HG02870 (cell line): ENCODE measurements at regions not wholly inside any gene's neighbourhood (a gene's known extent, or its start where the extent isn't known, plus 50 kb on each side); places are given as distances from the start of the nearest gene placed in this dataset.

Source experiments
- ATAC-seq: cut with Tn5 transposase; IDR thresholded peaks from one replicate; pipeline ENCODE4 v1.9.1; 2021; ENCODE audit warnings: mild to moderate bottlenecking, moderate library complexity; ENCODE audit not compliant: unreplicated experiment

- no peak for ATAC-seq
Observed at GRCh38 chr11:104538313-104538712, 359.9 kb downstream of the CASP12 start.

DNA sequence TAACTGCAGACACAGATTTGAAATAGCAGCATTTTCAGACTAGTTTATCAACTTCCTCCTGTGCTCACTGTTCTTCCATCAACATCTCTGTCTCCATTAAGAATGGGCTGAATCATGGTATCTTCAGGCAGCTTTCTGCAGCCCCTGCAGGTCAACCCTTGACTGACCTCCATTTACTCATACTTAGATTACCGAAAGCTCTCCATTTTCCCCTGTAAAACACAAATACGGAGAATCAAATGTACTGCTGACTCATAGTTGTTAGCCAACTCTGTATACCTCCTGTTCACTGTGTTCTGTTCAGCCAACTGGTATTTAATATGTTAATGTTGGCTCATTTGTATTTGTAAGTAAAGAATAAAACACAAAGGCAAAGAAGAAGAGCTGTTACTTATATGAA lies 364.0 kb downstream of the CASP12 start:
- no peak for ATAC-seq

DNA sequence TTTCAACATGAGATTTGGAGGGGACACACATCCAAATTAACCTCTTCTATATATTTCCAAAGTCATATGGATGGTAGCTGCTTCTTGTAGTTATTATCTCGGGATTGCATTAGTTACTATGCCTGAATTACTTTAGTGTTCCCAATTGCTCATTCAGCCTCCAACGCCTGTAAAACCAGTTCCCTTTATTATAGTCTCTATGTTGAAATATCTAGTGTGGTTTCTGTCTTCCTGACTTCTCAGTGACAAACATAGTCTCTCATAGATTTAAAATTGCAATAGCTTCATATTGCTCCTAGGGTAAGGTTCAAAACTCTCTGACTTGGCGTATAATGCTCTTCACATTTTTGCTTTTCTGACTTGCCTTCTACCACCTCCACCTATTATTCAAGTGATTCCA lies 366.4 kb downstream of the CASP12 start:
- no peak for ATAC-seq

GRCh38 chr11:104531075-104531474 lies 367.1 kb upstream of the PDGFD start:
- no peak for ATAC-seq

DNA sequence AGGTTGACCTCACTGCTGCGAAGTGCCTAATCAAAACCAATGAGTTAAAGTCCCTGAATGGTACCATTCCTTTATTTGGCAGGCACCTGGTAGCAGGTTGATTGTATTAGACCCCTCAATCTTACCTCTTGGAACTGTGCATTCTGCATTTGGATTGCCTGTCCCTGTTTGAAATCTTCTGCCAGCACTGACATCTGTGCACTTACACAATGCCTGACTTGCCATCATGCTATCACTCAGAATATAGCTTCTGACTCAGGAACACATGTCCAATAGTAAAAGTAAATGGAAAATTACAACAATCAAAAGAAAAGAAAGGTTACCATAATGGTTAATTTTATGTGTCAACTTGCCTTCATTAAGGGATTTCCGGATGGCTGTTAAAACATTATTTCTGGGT lies 366.0 kb upstream of the PDGFD start:
- no peak for ATAC-seq

GRCh38 chr11:104529213-104529612 lies 365.3 kb upstream of the PDGFD start:
- ATAC-seq = no peak

DNA sequence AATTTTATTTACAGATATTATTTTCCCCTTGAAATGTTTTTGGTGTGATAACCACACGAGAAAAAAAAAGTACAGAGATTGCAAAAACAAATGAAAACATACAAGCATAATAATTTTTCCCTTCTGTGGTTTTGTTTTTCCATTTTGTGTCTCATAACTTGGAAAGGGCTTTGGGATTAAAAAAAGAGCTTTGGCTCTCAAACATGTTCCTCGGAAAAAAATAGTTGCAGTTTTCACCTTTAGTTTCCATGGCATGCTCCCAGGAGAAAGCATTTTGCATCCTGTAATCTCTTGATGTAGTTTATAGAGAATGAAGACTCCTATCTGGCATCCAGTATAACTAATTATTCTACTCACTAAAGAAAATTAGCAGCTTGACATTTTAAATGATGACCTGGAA lies 362.1 kb upstream of the PDGFD start:
- ATAC-seq = no peak

DNA sequence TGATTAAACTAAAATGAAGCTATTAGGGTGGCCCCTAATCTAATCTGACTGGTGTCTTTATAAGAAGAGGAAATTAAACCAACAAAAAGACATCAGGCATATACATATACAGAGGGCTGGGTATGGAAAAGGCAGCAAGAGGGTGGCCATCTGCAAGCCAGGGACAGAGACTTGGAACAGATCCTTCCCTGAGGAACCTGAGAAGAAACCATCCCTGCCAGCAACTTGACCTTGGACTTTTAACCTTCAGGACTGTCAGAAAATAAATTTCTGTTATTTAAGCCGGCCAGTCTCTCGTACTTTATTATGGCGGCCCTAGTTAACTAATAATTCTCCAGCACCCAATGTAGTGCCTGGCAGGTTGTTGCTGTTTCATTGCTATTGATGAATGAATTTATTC lies 361.5 kb upstream of the PDGFD start:
- no peak for ATAC-seq

GRCh38 chr11:104524254-104524653 lies 360.3 kb upstream of the PDGFD start:
- ATAC-seq = no peak

GRCh38 chr11:104523611-104524010 lies 359.7 kb upstream of the PDGFD start:
- ATAC-seq = no peak

DNA sequence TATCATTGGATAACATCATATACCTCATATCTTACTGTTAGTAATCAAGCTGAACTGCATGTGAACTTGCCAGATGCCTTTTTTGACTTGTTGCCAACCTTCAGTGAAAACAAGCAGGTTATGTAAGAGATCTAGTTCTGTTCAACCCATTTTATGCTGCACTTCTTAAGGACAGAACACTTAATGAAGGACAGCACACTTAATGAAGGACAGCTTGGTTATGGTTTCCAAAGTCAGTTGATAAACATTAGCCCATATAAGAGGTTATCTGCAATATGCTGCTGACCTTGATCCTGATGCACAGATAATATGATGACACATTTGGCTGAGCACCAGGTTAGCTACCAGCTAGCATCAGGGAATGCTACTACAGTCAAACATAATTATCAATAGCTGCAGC lies 358.7 kb upstream of the PDGFD start:
- no peak for ATAC-seq

GRCh38 chr11:104522123-104522522 lies 358.2 kb upstream of the PDGFD start:
- ATAC-seq = no peak

DNA sequence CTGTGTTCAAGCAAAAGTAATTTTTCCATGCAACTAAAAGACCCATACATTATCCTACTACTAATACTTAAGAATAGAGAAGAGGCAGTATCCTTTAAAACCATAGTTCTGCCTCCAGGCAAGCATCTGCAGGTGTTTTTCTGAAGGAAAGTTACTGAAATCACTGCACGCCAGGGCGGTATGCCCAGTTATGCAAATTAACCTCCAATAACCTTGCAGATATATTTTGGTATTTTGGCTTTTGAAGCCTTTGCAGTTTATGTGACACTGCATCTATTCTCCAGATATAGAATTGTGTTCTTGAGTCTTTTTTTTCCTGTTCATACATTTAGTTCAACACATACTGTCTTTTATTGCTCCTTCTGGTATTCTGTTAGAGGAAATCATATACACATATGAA lies 346.2 kb upstream of the PDGFD start:
- no peak for ATAC-seq

GRCh38 chr11:104490182-104490581 lies 326.2 kb upstream of the PDGFD start:
- ATAC-seq = no peak

DNA sequence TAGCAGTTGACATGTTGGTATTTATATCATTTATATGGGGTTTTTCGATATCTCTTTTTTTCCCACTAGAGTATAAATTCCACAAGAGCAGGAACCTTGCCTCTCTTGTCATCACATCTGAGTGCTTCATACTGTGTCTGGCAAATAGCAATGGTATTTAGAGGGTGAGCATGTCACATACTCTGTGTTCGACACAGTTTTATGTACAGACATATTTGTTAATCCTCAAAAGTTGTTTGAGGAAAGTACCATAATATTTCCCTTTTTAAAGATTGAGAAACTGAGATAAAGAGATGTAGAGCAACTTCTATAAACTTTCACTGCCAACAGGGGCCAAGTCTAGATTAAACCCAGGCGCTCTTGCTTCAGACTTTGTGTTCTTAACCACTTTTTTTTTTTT lies 324.6 kb upstream of the PDGFD start:
- no peak for ATAC-seq

DNA sequence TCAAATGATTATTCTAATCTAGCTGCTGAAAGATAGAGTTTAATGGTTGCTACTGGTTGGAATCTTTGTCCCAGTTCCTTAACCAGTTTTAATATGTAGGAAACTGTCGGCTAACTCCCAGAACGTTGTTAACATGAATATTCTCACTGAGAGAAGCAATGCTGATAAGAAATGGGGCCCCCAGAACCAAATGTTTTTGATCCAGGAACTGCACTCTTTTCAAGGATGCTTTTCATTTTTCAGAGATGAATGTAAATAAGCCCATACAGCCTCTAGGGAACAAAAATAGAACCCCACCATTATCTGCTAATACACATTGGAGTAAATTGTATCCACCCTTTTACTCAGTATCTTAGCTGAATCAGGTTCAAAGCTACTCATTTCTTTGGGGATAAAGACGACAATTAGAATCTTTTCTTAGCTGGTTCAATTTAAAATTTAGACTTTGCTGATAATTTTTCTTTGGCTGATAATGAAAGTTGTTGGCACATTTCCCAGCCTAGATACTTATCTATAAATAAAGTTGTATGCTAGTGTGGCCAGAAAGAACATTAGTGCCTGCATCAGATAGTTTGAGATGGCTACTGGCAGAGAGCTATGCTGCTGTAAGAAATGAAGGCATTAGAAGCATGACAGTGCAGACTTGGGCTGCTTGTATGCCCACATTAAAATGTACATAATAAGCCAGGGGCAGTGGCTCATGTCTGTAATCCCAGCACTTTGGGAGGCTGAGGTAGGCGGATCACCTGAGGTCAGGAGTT lies 323.3 kb upstream of the PDGFD start:
- ATAC-seq = no peak

DNA sequence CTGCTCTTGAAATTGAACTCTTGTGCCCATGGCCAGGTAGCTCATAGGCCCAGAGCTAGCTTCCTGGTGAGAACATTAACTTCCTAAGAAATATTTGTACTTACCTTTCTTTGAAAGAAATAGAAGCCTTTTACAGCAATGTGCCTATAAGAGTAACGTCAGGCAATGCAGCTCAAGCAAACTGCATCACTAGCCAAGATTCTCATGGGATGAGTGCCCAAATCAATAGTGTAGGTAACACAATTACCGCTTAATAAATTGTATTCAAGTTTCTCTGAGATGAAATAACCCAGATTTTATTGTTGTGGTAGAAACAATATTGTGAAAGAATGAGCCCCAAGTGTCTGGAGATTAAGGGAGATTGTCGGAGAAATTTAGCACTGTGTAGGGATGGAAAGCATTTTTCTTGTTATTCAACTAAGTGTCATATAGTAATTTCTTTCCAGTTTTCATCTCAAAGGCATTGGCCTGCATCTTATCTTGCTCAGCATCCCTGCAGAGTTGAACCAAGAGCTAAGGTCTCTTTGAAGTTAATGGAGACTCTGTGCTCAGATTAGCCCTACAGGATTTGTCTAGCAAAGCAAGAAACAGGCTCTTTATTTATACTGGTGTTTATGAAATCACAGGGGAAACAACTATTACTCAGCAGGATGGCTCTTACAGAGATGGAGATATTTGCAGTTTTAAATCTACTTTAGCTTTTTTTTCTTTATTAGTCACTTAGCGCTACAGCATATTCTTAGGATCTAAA lies 321.0 kb upstream of the PDGFD start:
- ATAC-seq = no peak

DNA sequence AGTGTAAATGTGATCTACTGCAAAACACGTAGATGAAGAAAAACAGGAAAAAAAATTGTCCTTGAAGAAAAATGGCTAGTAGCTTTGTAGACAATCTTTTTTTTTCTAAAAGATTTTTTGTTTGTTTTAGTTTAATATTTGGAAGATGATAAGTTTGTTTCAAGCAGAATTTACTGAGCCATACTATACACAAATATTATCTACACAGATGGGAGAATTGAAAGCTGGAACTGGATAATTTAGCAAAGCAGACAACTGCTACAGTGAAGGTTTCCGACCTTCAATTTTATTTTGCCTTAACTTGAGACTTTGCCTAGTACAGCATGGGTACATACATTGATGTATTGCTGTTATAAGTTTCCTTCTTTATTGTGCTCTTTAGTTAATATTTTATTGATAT lies 313.0 kb upstream of the PDGFD start:
- ATAC-seq = no peak

GRCh38 chr11:104476454-104476853 lies 312.5 kb upstream of the PDGFD start:
- ATAC-seq = no peak

- no peak for ATAC-seq
Observed at GRCh38 chr11:104467404-104467803, 303.5 kb upstream of the PDGFD start.

DNA sequence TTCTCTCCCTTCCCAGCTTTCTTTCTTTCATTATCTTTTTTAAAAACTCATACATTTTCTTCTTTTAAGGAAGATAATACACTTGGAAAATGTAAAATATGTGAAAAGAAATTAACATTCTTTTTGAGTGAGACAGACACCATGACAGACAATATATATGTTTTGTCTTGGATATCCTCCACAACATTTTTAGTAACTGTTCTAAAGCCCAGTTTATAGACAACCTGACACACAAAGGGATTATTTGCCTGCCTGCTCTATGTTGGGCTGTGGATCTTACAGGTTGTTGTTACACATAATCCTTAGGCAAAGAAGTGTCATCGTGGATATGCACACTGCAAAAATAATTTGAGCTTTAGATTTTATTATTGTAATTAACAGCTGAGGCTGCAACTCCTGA lies 301.4 kb upstream of the PDGFD start:
- no peak for ATAC-seq

- ATAC-seq = no peak
Observed at GRCh38 chr11:104464691-104465090, 300.7 kb upstream of the PDGFD start.

- no peak for ATAC-seq
Observed at GRCh38 chr11:104462341-104462740, 298.4 kb upstream of the PDGFD start.
